Trophoblast cell (in vitro differentiated cells and primary cell): ENCODE measurements at regions not wholly inside any gene's neighbourhood (a gene's known extent, or its start where the extent isn't known, plus 50 kb on each side); places are given as distances from the start of the nearest gene placed in this dataset.

Experiments
- DNase-seq, 2 donors: peaks; one replicate each; pipeline ENCODE4 v3.0.0-alpha.2; 2016
- H2AFZ ChIP-seq: 2 replicates; pipeline ENCODE4 v1.6.1; 2013; ENCODE audit warnings: low read length, moderate library complexity, mild to moderate bottlenecking; ENCODE audit not compliant: insufficient read depth, poor library complexity
- H2AK5ac ChIP-seq: 2 replicates; pipeline ENCODE4 v1.6.1; 2013; ENCODE audit warnings: mild to moderate bottlenecking, low read length
- H2BK120ac ChIP-seq: 2 replicates; pipeline ENCODE4 v1.6.1; 2013; ENCODE audit warnings: low read length, mild to moderate bottlenecking, moderate library complexity; ENCODE audit not compliant: insufficient read depth, poor library complexity
- H2BK12ac ChIP-seq: 2 replicates; pipeline ENCODE4 v1.6.1; 2013; ENCODE audit warnings: mild to moderate bottlenecking, low read length, moderate library complexity
- H2BK5ac ChIP-seq: 2 replicates; pipeline ENCODE4 v1.6.1; 2013; ENCODE audit warnings: low read length, low read depth, moderate library complexity, mild to moderate bottlenecking; ENCODE audit not compliant: poor library complexity
- H3K14ac ChIP-seq: 2 replicates; pipeline ENCODE4 v1.6.1; 2013; ENCODE audit warnings: mild to moderate bottlenecking, low read length
- H3K18ac ChIP-seq: 2 replicates; pipeline ENCODE4 v1.6.1; 2013; ENCODE audit warnings: mild to moderate bottlenecking, low read length
- H3K23ac ChIP-seq: 2 replicates; pipeline ENCODE4 v1.6.1; 2013; ENCODE audit warnings: low read length
- H3K27ac ChIP-seq: 2 replicates; pipeline ENCODE4 v1.5.1; 2013; ENCODE audit warnings: low read depth, mild to moderate bottlenecking, inconsistent platforms, low read length, moderate library complexity
- H3K27me3 ChIP-seq: 2 replicates; pipeline ENCODE4 v1.6.1; 2013; ENCODE audit warnings: inconsistent platforms, mild to moderate bottlenecking, low read length, moderate library complexity; ENCODE audit not compliant: insufficient read depth
- H3K36me3 ChIP-seq, 2 experiments: 1 replicate in 1 of 2; 2 replicates in 1 of 2; pipeline ENCODE4 v1.6.1; 2013; ENCODE audit warnings: low read length in 2 of 2, mild to moderate bottlenecking in 2 of 2, moderate library complexity in 1 of 2; ENCODE audit not compliant: insufficient read depth in 2 of 2, control insufficient read depth in 1 of 2
- H3K4ac ChIP-seq: 2 replicates; pipeline ENCODE4 v1.6.1; 2013; ENCODE audit warnings: low read depth, mild to moderate bottlenecking, low read length, moderate library complexity
- H3K4me1 ChIP-seq, 2 experiments: 1 replicate in 1 of 2; 2 replicates in 1 of 2; pipeline ENCODE4 v1.6.1; 2013; ENCODE audit warnings: low read length in 2 of 2, mild to moderate bottlenecking in 2 of 2, moderate library complexity in 1 of 2; ENCODE audit not compliant: insufficient read depth in 2 of 2, control insufficient read depth in 1 of 2
- H3K4me2 ChIP-seq: 2 replicates; pipeline ENCODE4 v1.6.1; 2013; ENCODE audit warnings: inconsistent platforms, mild to moderate bottlenecking, low read length, moderate library complexity
- H3K4me3 ChIP-seq: 2 replicates; pipeline ENCODE4 v1.5.1; 2013; ENCODE audit warnings: mild to moderate bottlenecking, low read depth, low read length, inconsistent platforms
- H3K79me1 ChIP-seq: one replicate; pipeline ENCODE4 v1.6.1; 2013; ENCODE audit warnings: low read length
- H3K79me2 ChIP-seq: 2 replicates; pipeline ENCODE4 v1.6.1; 2013; ENCODE audit warnings: low read length, mild to moderate bottlenecking; ENCODE audit not compliant: control insufficient read depth, insufficient read depth, poor library complexity
- H3K9ac ChIP-seq: 2 replicates; pipeline ENCODE4 v1.6.1; 2013; ENCODE audit warnings: mild to moderate bottlenecking, low read length
- H3K9me3 ChIP-seq: 2 replicates; pipeline ENCODE4 v1.6.1; 2013; ENCODE audit warnings: low read depth, mild to moderate bottlenecking, control low read depth, inconsistent platforms, low read length; ENCODE audit not compliant: insufficient read depth
- H4K12ac ChIP-seq: 2 replicates; pipeline ENCODE4 v1.6.1; 2013; ENCODE audit warnings: low read depth, mild to moderate bottlenecking, low read length, moderate library complexity
- H4K8ac ChIP-seq: 2 replicates; pipeline ENCODE4 v1.6.1; 2013; ENCODE audit warnings: low read depth, mild to moderate bottlenecking, low read length, moderate library complexity
- H4K91ac ChIP-seq: one replicate; pipeline ENCODE4 v1.6.1; 2013; ENCODE audit warnings: low read depth, mild to moderate bottlenecking, low read length, moderate library complexity
- WGBS: extraction: QIAGEN DNeasy Blood & Tissue Kit; methylation state at CpG from one replicate; pipeline ENCODE4 v1.1.7; 2013; ENCODE audit warnings: missing lambda C conversion rate; ENCODE audit not compliant: insufficient read length, insufficient coverage; ENCODE audit errors: extremely low coverage; 5-methylcytosine and 5-hydroxymethylcytosine counted together

DNA sequence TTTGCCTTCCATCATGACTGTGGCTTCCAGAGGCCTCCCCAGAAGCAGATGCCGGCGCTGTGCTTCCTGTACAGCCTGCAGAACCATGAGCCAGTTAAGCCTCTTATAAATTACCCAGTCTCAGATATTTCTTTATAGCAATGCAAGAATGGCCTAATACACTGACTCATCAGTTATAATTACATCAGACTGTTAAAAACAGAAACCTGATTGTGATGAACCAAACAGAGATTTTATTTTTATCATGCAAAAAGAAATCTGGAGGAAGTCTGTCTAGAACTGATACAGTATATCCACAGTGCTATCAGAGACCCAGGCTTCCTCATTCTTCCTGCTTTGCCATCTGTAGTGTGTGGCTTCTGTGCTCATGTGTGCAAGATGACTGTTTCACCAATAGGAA is 93.4 kb upstream of the MEX3C start:
- H2BK12ac ChIP-seq: no peak overlapping the region
- H4K91ac ChIP-seq: no peak overlapping the region
- no peak overlapping the region for H4K12ac ChIP-seq
- no peak overlapping the region for H3K23ac ChIP-seq
- no peaks in the 10 kb centered on the region for H3K9me3 ChIP-seq
- H4K8ac ChIP-seq: no peak overlapping the region
- H3K27me3 ChIP-seq: no peaks in the 10 kb centered on the region
- H3K79me1 ChIP-seq: no peaks in the 10 kb centered on the region
- H3K4me2 ChIP-seq: no peak overlapping the region
- H3K18ac ChIP-seq: no peak overlapping the region
- H3K27ac ChIP-seq: no peak overlapping the region
- H3K14ac ChIP-seq: no peak overlapping the region
- H3K9ac ChIP-seq: no peak overlapping the region
- H3K36me3 ChIP-seq: no peaks in the 10 kb centered on the region
- no peak overlapping the region for H2BK5ac ChIP-seq
- H2AK5ac ChIP-seq: no peak overlapping the region
- no peak overlapping the region for H3K4ac ChIP-seq
- H3K4me3 ChIP-seq: no peak overlapping the region
- no peak overlapping the region for H2AFZ ChIP-seq
- no peak for DNase-seq
- H2BK120ac ChIP-seq: no peak overlapping the region
- no peaks in the 10 kb centered on the region for H3K79me2 ChIP-seq
- no CpG with 5 or more reads among the region's 2 CpGs for WGBS
- peaks cover 7% of the 10 kb centered on the region in 2 experiments for H3K4me1 ChIP-seq

DNA sequence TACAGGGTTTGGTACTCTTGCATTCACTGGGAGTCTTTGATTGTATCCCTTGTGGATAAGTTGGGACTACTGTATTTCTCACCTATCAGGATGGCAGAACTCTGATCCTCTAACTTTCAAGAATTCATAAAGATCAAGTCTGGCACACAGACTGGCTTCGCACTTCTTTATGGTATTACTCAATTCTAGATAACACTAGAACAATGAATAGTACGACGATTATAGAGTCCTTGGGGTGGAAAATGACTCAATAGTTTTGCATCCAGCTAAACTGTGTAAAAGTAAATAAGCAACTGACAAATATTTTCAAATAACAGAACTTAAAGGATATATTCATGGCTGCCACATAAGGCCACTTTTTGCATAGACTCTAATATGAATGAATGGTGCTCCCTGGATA is 103.4 kb upstream of the MEX3C start:
- no peak overlapping the region for H3K18ac ChIP-seq
- H3K4me1 ChIP-seq: no peaks in the 10 kb centered on the region
- no peak overlapping the region for H2BK120ac ChIP-seq
- H3K9ac ChIP-seq: no peak overlapping the region
- WGBS: no CpG with 5 or more reads among the region's 3 CpGs
- no peak overlapping the region for H3K23ac ChIP-seq
- H4K12ac ChIP-seq: no peak overlapping the region
- no peak overlapping the region for H4K8ac ChIP-seq
- no peak overlapping the region for H3K14ac ChIP-seq
- H3K27ac ChIP-seq: no peak overlapping the region
- H3K4me3 ChIP-seq: no peak overlapping the region
- no peak overlapping the region for H2BK5ac ChIP-seq
- H2AK5ac ChIP-seq: no peak overlapping the region
- no peaks in the 10 kb centered on the region for H3K9me3 ChIP-seq
- no peaks in the 10 kb centered on the region for H3K36me3 ChIP-seq
- H4K91ac ChIP-seq: no peak overlapping the region
- no peaks in the 10 kb centered on the region for H3K79me1 ChIP-seq
- no peak overlapping the region for H2BK12ac ChIP-seq
- H3K27me3 ChIP-seq: no peaks in the 10 kb centered on the region
- peak in 1 of 2 donors; percentile 19 for DNase-seq
- H3K4ac ChIP-seq: no peak overlapping the region
- H2AFZ ChIP-seq: no peak overlapping the region
- H3K79me2 ChIP-seq: no peaks in the 10 kb centered on the region
- H3K4me2 ChIP-seq: no peak overlapping the region

DNA sequence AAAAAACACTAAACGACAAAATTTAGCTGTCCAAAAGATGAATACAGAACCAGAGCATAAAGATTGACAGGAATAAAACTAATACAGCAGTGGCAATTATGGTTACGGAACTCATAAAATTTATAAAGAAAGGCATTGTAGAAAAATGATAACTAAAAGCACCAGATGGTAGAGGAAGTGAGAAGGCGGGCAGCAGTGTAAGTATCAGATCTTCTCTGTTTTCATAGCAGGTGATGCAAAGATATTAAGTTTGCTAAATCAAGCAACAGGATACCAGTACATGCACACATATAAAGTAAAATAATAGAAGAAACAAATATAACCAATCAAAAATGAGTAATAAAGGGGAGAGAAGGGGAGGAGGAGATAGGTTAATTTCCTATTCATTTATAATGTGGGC is 103.9 kb upstream of the MEX3C start:
- no peak overlapping the region for H3K9ac ChIP-seq
- no peak overlapping the region for H4K8ac ChIP-seq
- H2AK5ac ChIP-seq: no peak overlapping the region
- no peak overlapping the region for H2BK120ac ChIP-seq
- H4K12ac ChIP-seq: no peak overlapping the region
- no peaks in the 10 kb centered on the region for H3K9me3 ChIP-seq
- H3K4ac ChIP-seq: no peak overlapping the region
- no peak overlapping the region for H3K4me3 ChIP-seq
- no peaks in the 10 kb centered on the region for H3K4me1 ChIP-seq
- no peak overlapping the region for H2BK5ac ChIP-seq
- H3K79me2 ChIP-seq: no peaks in the 10 kb centered on the region
- no peak overlapping the region for H3K18ac ChIP-seq
- DNase-seq: no peak
- no peak overlapping the region for H3K14ac ChIP-seq
- no peak overlapping the region for H2AFZ ChIP-seq
- H3K36me3 ChIP-seq: no peaks in the 10 kb centered on the region
- no peaks in the 10 kb centered on the region for H3K79me1 ChIP-seq
- no peak overlapping the region for H3K23ac ChIP-seq
- H3K27me3 ChIP-seq: no peaks in the 10 kb centered on the region
- no CpG with 5 or more reads among the region's 3 CpGs for WGBS
- H3K27ac ChIP-seq: no peak overlapping the region
- H4K91ac ChIP-seq: no peak overlapping the region
- H3K4me2 ChIP-seq: no peak overlapping the region
- no peak overlapping the region for H2BK12ac ChIP-seq

DNA sequence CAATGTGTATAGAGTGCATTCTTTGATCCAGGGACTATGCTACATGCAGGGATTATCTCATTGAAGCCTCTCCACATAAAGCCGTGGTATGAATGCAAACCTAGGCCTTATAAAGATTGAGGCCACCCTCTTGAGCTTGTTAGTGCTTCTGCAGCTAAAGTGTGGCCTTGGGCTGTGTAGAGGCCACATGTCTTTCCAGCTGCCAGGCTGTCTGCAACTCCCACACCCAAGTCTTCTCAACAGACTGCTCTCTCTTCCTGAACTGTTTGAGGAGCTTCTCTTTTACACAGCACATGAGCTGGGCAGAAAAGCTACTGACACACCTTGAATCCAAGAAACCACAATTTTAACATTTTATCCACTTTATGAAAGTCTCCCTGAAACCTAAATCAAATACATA is 119.2 kb upstream of the MEX3C start:
- no CpG with 5 or more reads among the region's 1 CpG for WGBS

More for the DNA sequence above, 119.2 kb upstream of the MEX3C start:
- Histone ChIP-seq H3K14ac (no peak overlapping the region), H3K4me3 (no peak overlapping the region), H2AFZ (no peak overlapping the region), H3K4me2 (no peak overlapping the region), H4K8ac (no peak overlapping the region), H2BK12ac (no peak overlapping the region), H3K27me3 (no peaks in the 10 kb centered on the region), H3K27ac (no peak overlapping the region), H3K23ac (no peak overlapping the region), H2AK5ac (no peak overlapping the region), H3K9ac (no peak overlapping the region), H3K4me1 (peaks cover 0 to 2% of the 10 kb centered on the region in 2 experiments), H2BK120ac (no peak overlapping the region), H3K18ac (no peak overlapping the region), H3K9me3 (peaks cover 2% of the 10 kb centered on the region), H3K79me2 (no peaks in the 10 kb centered on the region), H2BK5ac (no peak overlapping the region), H3K79me1 (no peaks in the 10 kb centered on the region), H3K36me3 (no peaks in the 10 kb centered on the region), H4K91ac (no peak overlapping the region), H3K4ac (no peak overlapping the region), H4K12ac (no peak overlapping the region)
- DNase-seq: no peak
